Keratinocyte (primary cell): ENCODE measurements at regions not wholly inside any gene's neighbourhood (a gene's known extent, or its start where the extent isn't known, plus 50 kb on each side); places are given as distances from the start of the nearest gene placed in this dataset.

Experiments
- DNase-seq: peaks from one replicate; pipeline ENCODE4 v3.0.0-alpha.2; 2011; ENCODE audit warnings: low read depth, missing footprints, low spot score
- FAIRE-seq: peaks from 2 replicates; lab custom pipeline; 2011; peaks lifted over from hg19 to GRCh38; lab: Jason Lieb, UNC
- H2AFZ ChIP-seq: 2 replicates; pipeline ENCODE4 v1.6.0; 2012; ENCODE audit warnings: low read length, control low read depth, inconsistent platforms; ENCODE audit not compliant: control insufficient read depth
- H3K27ac ChIP-seq: 2 replicates; pipeline ENCODE4 v1.5.1; 2011; ENCODE audit warnings: low read length; ENCODE audit not compliant: control insufficient read depth, insufficient read depth
- H3K27me3 ChIP-seq: 3 replicates; pipeline ENCODE4 v1.6.0; 2011; ENCODE audit warnings: low read length; ENCODE audit not compliant: control insufficient read depth, insufficient read depth; ENCODE audit errors: extremely low read depth
- H3K36me3 ChIP-seq, 2 experiments: 2 replicates in 1 of 2; 3 replicates in 1 of 2; pipeline ENCODE4 v1.5.1; 2011; ENCODE audit warnings: low read length in 2 of 2, mild to moderate bottlenecking in 1 of 2; ENCODE audit not compliant: control insufficient read depth in 2 of 2, insufficient read depth in 2 of 2; ENCODE audit errors: extremely low read depth in 1 of 2
- H3K4me1 ChIP-seq: 3 replicates; pipeline ENCODE4 v1.5.1; 2011; ENCODE audit warnings: low read length; ENCODE audit not compliant: control insufficient read depth, insufficient read depth; ENCODE audit errors: extremely low read depth
- H3K4me2 ChIP-seq: 3 replicates; pipeline ENCODE4 v1.6.0; 2011; ENCODE audit warnings: low read depth, low read length; ENCODE audit not compliant: control insufficient read depth, insufficient read depth; ENCODE audit errors: extremely low read depth
- H3K4me3 ChIP-seq, 3 experiments: fragments of 200-600 bp in 1 of 3; sonication (generic) in 1 of 3; 2 replicates in 2 of 3; 3 replicates in 1 of 3; pipeline ENCODE4 v1.5.1; 2011 to 2016; ENCODE audit warnings: low read length in 3 of 3, mild to moderate bottlenecking in 3 of 3, control low read depth in 2 of 3, inconsistent platforms in 1 of 3, low read depth in 1 of 3, mixed read lengths in 1 of 3, mixed run types in 1 of 3, moderate library complexity in 1 of 3; ENCODE audit not compliant: control insufficient read depth in 2 of 3, insufficient read depth in 2 of 3; ENCODE audit errors: extremely low read depth in 1 of 3
- H3K79me2 ChIP-seq: 2 replicates; pipeline ENCODE4 v1.6.0; 2012; ENCODE audit warnings: low read length; ENCODE audit not compliant: control insufficient read depth, insufficient read depth
- H3K9ac ChIP-seq: 3 replicates; pipeline ENCODE4 v1.6.0; 2011; ENCODE audit warnings: low read length; ENCODE audit not compliant: control insufficient read depth, insufficient read depth; ENCODE audit errors: extremely low read depth
- H3K9me1 ChIP-seq: 3 replicates; pipeline ENCODE4 v1.6.0; 2011; ENCODE audit warnings: low read length; ENCODE audit not compliant: control insufficient read depth, insufficient read depth; ENCODE audit errors: extremely low read depth
- H3K9me3 ChIP-seq: 2 replicates; pipeline ENCODE4 v1.5.1; 2012; ENCODE audit warnings: low read depth, low read length; ENCODE audit not compliant: control insufficient read depth
- H4K20me1 ChIP-seq: 3 replicates; pipeline ENCODE4 v1.6.0; 2011; ENCODE audit warnings: low read length; ENCODE audit not compliant: control insufficient read depth, insufficient read depth; ENCODE audit errors: extremely low read depth
- EZH2 ChIP-seq: IDR thresholded peaks from one replicate; pipeline ENCODE4 v1.6.1; 2012; ENCODE audit warnings: inconsistent platforms, mild to moderate bottlenecking, low read length, moderate library complexity
- dilution Hi-C: fragments of 300-500 bp; cut with MboI; formaldehyde crosslinking; loops from one replicate; pipeline ENCODE4 v1.7.0; 2020; ENCODE audit warnings: low sequenced_read_pairs; ENCODE audit not compliant: extremely low pct_ligation_motif_present
- TF ChIP-seq, protein P1 (sequence below), 3 experiments: IDR thresholded peaks in 1 of 3; conservative IDR thresholded peaks in 1 of 3; optimal IDR thresholded peaks in 1 of 3; 2 replicates in 2 of 3; 3 replicates in 1 of 3; pipeline versions ENCODE3 to v1.5.1; 2011; ENCODE audit warnings: low read length in 3 of 3, mild to moderate bottlenecking in 3 of 3, moderate library complexity in 2 of 3, control low read depth in 1 of 3, inconsistent platforms in 1 of 3; ENCODE audit not compliant: insufficient read depth in 2 of 3; ENCODE audit errors: extremely low read depth in 1 of 3

DNA sequence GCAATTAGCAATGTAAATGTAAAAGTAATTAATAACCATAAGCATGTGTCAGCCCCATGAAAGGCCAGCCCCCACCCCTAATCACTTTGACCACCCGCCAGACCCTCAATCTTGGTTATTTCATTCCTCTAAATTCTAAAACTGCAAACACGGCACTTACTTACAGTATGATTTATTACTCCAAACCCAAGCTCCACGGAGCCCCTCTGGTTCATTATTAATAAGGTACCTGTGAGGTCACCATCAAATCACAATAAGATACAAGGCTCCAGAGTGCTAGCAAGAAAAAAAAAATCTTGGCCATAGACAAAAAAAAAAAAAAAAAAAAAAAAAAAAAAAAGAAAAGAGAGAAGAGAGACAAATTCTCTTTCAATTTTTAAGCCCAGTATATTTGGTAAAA, 879.5 kb downstream of the TDRD15 start:
- Histone ChIP-seq H3K4me2 (no peak overlapping the region), H3K27ac (no peak overlapping the region), H4K20me1 (no peaks in the 10 kb centered on the region), H2AFZ (no peak overlapping the region), H3K27me3 (no peaks in the 10 kb centered on the region), H3K9ac (no peak overlapping the region), H3K4me3 (no peak overlapping the region), H3K9me3 (no peaks in the 10 kb centered on the region), H3K4me1 (no peaks in the 10 kb centered on the region), H3K79me2 (no peaks in the 10 kb centered on the region), H3K9me1 (no peaks in the 10 kb centered on the region), H3K36me3 (no peaks in the 10 kb centered on the region)
- no peak for TF ChIP-seq EZH2
- TF ChIP-seq, protein P1, sequence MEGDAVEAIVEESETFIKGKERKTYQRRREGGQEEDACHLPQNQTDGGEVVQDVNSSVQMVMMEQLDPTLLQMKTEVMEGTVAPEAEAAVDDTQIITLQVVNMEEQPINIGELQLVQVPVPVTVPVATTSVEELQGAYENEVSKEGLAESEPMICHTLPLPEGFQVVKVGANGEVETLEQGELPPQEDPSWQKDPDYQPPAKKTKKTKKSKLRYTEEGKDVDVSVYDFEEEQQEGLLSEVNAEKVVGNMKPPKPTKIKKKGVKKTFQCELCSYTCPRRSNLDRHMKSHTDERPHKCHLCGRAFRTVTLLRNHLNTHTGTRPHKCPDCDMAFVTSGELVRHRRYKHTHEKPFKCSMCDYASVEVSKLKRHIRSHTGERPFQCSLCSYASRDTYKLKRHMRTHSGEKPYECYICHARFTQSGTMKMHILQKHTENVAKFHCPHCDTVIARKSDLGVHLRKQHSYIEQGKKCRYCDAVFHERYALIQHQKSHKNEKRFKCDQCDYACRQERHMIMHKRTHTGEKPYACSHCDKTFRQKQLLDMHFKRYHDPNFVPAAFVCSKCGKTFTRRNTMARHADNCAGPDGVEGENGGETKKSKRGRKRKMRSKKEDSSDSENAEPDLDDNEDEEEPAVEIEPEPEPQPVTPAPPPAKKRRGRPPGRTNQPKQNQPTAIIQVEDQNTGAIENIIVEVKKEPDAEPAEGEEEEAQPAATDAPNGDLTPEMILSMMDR (optimal IDR thresholded peaks at IDR 0.05 in 1 of 3, IDR thresholded peaks at IDR 0.05 in 1 of 3, conservative IDR thresholded peaks at IDR 0.05 in 1 of 3; ENCODE audit: extremely low read depth in 1 of 3, insufficient read depth in 2 of 3, low read length in 3 of 3), result no peak
- FAIRE-seq (no peak), DNase-seq (no peak)
- dilution Hi-C loops, result no loop called here

DNA sequence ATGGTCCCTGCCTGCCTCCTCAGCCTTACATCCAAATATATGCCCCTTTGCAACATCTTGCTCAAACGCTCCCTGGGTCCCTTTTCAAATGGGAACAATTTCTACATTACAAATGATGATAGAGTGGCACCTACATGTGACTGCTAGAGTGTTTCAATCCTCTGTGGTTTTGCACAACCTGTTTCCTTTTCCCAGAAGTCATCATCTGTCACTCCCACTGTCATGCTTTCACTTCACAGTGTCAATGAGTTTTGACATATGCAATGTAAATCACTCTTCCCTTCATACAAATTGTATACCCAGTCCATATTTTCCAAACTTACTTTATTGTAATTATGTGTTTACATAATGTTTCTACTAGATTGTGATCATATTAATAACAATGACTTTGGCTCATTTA, 887.3 kb downstream of the TDRD15 start:
- H3K4me1 ChIP-seq, result no peaks in the 10 kb centered on the region
- H3K36me3 ChIP-seq, result no peaks in the 10 kb centered on the region
- FAIRE-seq (no peak), DNase-seq (no peak)
- H3K9me1 ChIP-seq, result no peaks in the 10 kb centered on the region
- TF ChIP-seq, protein P1 (optimal IDR thresholded peaks at IDR 0.05 in 1 of 3, IDR thresholded peaks at IDR 0.05 in 1 of 3, conservative IDR thresholded peaks at IDR 0.05 in 1 of 3; ENCODE audit: extremely low read depth in 1 of 3, insufficient read depth in 2 of 3, low read length in 3 of 3), result no peak
- TF ChIP-seq EZH2, result no peak
- no peak overlapping the region for H3K4me2 ChIP-seq
- H3K27ac ChIP-seq, result no peak overlapping the region
- H4K20me1 ChIP-seq, result no peaks in the 10 kb centered on the region
- H3K9ac ChIP-seq, result no peak overlapping the region
- H3K9me3 ChIP-seq, result no peaks in the 10 kb centered on the region
- no peak overlapping the region for H2AFZ ChIP-seq
- dilution Hi-C loops, result no loop called here
- H3K4me3 ChIP-seq, result no peak overlapping the region
- H3K27me3 ChIP-seq, result no peaks in the 10 kb centered on the region
- H3K79me2 ChIP-seq, result no peaks in the 10 kb centered on the region
